SU-DHL-6 (cell line): ENCODE measurements at regions not wholly inside any gene's neighbourhood (a gene's known extent, or its start where the extent isn't known, plus 50 kb on each side); places are given as distances from the start of the nearest gene placed in this dataset.

ENCODE experiments used
- CTCF ChIP-seq: fragments of 200-600 bp; sonication (generic); IDR thresholded peaks from one replicate; pipeline ENCODE4 v1.5.1; 2017; ENCODE audit warnings: antibody characterized with exemption, mild to moderate bottlenecking, low read length, moderate library complexity; ENCODE audit not compliant: insufficient read depth, poor library complexity, severe bottlenecking
- EZH2phosphoT487 ChIP-seq: fragments of 200-600 bp; sonication (generic), shearing (Covaris generic); conservative IDR thresholded peaks from 2 replicates; pipeline ENCODE4 v1.6.1; 2018; ENCODE audit warnings: mild to moderate bottlenecking, antibody characterized with exemption, low read length, moderate library complexity, mixed read lengths

DNA sequence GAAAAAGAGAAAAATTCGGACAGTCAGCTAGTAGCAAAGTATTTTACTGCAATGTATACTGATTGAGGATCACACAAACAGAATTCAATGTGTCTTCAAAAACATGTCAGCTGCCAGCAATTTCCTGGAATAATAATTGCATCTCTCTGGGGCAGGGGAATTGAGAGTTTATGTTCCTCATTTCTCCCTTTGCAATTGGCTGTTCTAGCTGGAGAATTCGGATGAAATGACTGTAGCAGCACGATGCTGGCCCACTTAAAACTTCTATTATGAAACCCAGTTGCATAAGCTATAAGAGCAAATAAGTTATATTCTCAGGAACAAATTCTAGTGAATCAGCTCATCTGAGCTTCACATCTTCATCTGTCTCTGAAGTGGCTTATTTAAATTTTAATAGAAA is 99.9 kb upstream of the CPEB2 start:
- TF ChIP-seq CTCF (no peak), EZH2phosphoT487 (no peak)
